Neural progenitor cell (in vitro differentiated cells): ENCODE measurements at regions not wholly inside any gene's neighbourhood (a gene's known extent, or its start where the extent isn't known, plus 50 kb on each side); places are given as distances from the start of the nearest gene placed in this dataset.

ENCODE experiments used
- DNase-seq: peaks from one replicate; pipeline ENCODE4 v3.0.0-alpha.2; 2016; ENCODE audit warnings: low spot score
- H2AFZ ChIP-seq: fragments of 200-600 bp; sonication (generic); replicated peaks from 2 replicates; pipeline ENCODE4 v1.6.1; 2016; ENCODE audit warnings: antibody characterized with exemption
- H3F3A ChIP-seq: fragments of 200-600 bp; sonication (generic); 2 replicates; pipeline ENCODE4 v1.6.1; 2016; ENCODE audit warnings: antibody characterized with exemption, low read depth
- H3K27ac ChIP-seq: fragments of 200-600 bp; sonication (generic); 2 replicates; pipeline ENCODE4 v1.5.1; 2016; ENCODE audit warnings: mild to moderate bottlenecking
- H3K27me3 ChIP-seq: fragments of 200-600 bp; sonication (generic); 2 replicates; pipeline ENCODE4 v1.6.1; 2016; ENCODE audit warnings: mild to moderate bottlenecking, moderate library complexity
- H3K36me3 ChIP-seq: fragments of 200-600 bp; sonication (generic); 2 replicates; pipeline ENCODE4 v1.5.1; 2016
- H3K4me1 ChIP-seq: fragments of 200-600 bp; sonication (generic); 2 replicates; pipeline ENCODE4 v1.6.1; 2016; ENCODE audit warnings: mixed run types
- H3K4me2 ChIP-seq: fragments of 200-600 bp; sonication (generic); 2 replicates; pipeline ENCODE4 v1.6.1; 2016
- H3K4me3 ChIP-seq: fragments of 200-600 bp; sonication (generic); 2 replicates; pipeline ENCODE4 v1.5.1; 2016
- H3K79me2 ChIP-seq: fragments of 200-600 bp; sonication (generic); 2 replicates; pipeline ENCODE4 v1.6.1; 2016; ENCODE audit warnings: low read depth
- H3K9ac ChIP-seq: fragments of 200-600 bp; sonication (generic); 2 replicates; pipeline ENCODE4 v1.6.1; 2016
- H3K9me3 ChIP-seq: fragments of 200-600 bp; sonication (generic); 2 replicates; pipeline ENCODE4 v1.5.1; 2016; ENCODE audit warnings: low read depth
- H4K20me1 ChIP-seq: fragments of 200-600 bp; sonication (generic); 2 replicates; pipeline ENCODE4 v1.6.1; 2016; ENCODE audit warnings: low read depth
- H3K27ac Mint-ChIP-seq: 3 replicates; pipeline ENCODE4 v1.8.0; 2021; ENCODE audit warnings: mixed read lengths
- H3K27me3 Mint-ChIP-seq: 2 replicates; pipeline ENCODE4 v1.8.0; 2022; ENCODE audit warnings: low read depth, mild to moderate bottlenecking, inconsistent platforms, moderate library complexity, mixed read lengths; ENCODE audit not compliant: insufficient read depth
- H3K36me3 Mint-ChIP-seq: 3 replicates; pipeline ENCODE4 v1.8.0; 2021; ENCODE audit warnings: mixed read lengths
- H3K4me1 Mint-ChIP-seq: 3 replicates; pipeline ENCODE4 v1.8.0; 2021; ENCODE audit warnings: mixed read lengths
- H3K4me3 Mint-ChIP-seq: 3 replicates; pipeline ENCODE4 v1.8.0; 2021; ENCODE audit warnings: mild to moderate bottlenecking, moderate library complexity, mixed read lengths
- H3K9me3 Mint-ChIP-seq: 3 replicates; pipeline ENCODE4 v1.8.0; 2020; ENCODE audit warnings: mixed read lengths
- EZH2 ChIP-seq: fragments of 200-600 bp; sonication (generic); IDR thresholded peaks from 2 replicates; pipeline ENCODE4 v1.6.1; 2017; ENCODE audit warnings: antibody characterized with exemption, mild to moderate bottlenecking, moderate library complexity
- EZH2phosphoT487 ChIP-seq: fragments of 200-600 bp; sonication (generic); IDR thresholded peaks from 2 replicates; pipeline ENCODE4 v1.6.1; 2017; ENCODE audit warnings: antibody characterized with exemption
- TF ChIP-seq, protein P1 (sequence below): fragments of 200-600 bp; sonication (generic); IDR thresholded peaks from 2 replicates; pipeline ENCODE4 v1.5.1; 2017; ENCODE audit warnings: antibody characterized with exemption, mild to moderate bottlenecking

DNA sequence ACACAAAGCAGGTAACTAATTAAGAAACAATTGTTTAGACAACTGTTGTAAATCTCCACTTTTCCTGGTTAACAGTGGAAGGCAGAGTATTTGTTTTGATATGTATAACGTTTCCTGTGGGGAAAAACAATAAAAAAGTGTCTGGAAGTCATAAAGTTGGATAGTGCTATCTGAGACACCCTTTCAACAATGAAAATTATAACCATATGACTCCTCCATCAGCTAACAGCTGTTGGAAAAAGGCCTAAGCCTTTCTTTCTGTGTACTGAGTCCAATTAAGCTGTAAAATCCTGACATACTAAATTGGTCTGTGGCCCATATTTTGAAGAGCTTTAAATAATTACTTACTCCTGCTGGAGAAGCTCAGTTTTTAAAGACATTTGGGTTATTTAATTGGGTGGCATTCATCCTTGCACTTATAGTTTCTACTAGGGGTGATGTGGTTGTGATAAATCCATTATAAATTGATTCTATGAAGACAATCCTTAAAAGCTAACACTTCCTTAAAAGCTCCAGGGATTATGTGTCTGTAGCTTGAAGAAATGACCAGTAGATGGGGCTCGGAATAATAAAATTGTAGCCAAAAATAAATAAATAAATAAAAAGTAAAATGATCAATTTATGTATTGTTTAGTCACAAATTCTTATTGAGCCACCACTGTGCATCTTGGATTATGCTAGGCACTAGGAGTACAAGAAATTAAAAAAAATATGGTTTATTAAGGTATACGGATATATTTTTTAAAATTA is 698.1 kb upstream of the NXPH2 start:
- Histone ChIP-seq H3K27ac (no peak overlapping the region), H3K79me2 (no peaks in the 10 kb centered on the region), H3K9me3 (no peaks in the 10 kb centered on the region), H2AFZ (no peak overlapping the region), H3K4me3 (no peak overlapping the region), H4K20me1 (no peaks in the 10 kb centered on the region), H3K36me3 (no peaks in the 10 kb centered on the region), H3K4me1 (peaks cover 22% of the 10 kb centered on the region), H3F3A (peaks cover 10% of the 10 kb centered on the region), H3K27me3 (no peaks in the 10 kb centered on the region), H3K4me2 (no peak overlapping the region), H3K9ac (no peak overlapping the region)
- no peak for DNase-seq
- H3K36me3 Mint-ChIP-seq: no peaks in the 10 kb centered on the region
- no peak for TF ChIP-seq EZH2phosphoT487
- no peak for TF ChIP-seq EZH2
- TF ChIP-seq, protein P1, sequence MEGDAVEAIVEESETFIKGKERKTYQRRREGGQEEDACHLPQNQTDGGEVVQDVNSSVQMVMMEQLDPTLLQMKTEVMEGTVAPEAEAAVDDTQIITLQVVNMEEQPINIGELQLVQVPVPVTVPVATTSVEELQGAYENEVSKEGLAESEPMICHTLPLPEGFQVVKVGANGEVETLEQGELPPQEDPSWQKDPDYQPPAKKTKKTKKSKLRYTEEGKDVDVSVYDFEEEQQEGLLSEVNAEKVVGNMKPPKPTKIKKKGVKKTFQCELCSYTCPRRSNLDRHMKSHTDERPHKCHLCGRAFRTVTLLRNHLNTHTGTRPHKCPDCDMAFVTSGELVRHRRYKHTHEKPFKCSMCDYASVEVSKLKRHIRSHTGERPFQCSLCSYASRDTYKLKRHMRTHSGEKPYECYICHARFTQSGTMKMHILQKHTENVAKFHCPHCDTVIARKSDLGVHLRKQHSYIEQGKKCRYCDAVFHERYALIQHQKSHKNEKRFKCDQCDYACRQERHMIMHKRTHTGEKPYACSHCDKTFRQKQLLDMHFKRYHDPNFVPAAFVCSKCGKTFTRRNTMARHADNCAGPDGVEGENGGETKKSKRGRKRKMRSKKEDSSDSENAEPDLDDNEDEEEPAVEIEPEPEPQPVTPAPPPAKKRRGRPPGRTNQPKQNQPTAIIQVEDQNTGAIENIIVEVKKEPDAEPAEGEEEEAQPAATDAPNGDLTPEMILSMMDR: peak; percentile 16
- H3K4me1 Mint-ChIP-seq: peaks cover 6% of the 10 kb centered on the region
- no peak overlapping the region for H3K4me3 Mint-ChIP-seq
- H3K9me3 Mint-ChIP-seq: peaks cover 2% of the 10 kb centered on the region
- H3K27ac Mint-ChIP-seq: no peak overlapping the region
- no peaks in the 10 kb centered on the region for H3K27me3 Mint-ChIP-seq

DNA sequence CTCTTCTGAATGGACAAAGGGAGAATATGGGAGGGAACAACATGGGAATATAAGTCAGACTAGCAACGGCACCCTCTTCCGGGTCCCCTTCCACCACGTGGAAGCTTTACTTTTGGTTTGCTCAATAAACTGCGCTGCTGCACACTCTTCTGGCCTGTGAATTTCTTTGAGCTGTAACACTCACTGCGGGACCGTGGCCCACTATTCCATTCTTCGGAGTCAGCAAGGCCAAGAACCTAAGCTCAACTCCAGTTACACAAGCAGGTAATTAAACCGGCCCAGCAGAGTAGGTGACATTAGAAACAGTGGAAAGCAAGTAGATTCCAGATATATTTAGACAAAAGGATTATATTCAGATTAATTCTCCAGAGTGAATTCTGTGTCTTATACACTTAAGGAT is 697.4 kb upstream of the NXPH2 start:
- H3K4me3 Mint-ChIP-seq: no peak overlapping the region
- H3K27ac ChIP-seq: no peak overlapping the region
- H3K4me2 ChIP-seq: no peak overlapping the region
- H3K27ac Mint-ChIP-seq: no peak overlapping the region
- no peaks in the 10 kb centered on the region for H3K9me3 ChIP-seq
- H3F3A ChIP-seq: peaks cover 10% of the 10 kb centered on the region
- TF ChIP-seq EZH2phosphoT487 (no peak), EZH2 (no peak)
- TF ChIP-seq, protein P1: no peak
- no peaks in the 10 kb centered on the region for H4K20me1 ChIP-seq
- DNase-seq: no peak
- H3K4me1 ChIP-seq: peaks cover 22% of the 10 kb centered on the region
- no peak overlapping the region for H2AFZ ChIP-seq
- no peaks in the 10 kb centered on the region for H3K36me3 ChIP-seq
- H3K4me1 Mint-ChIP-seq: peaks cover 6% of the 10 kb centered on the region
- no peaks in the 10 kb centered on the region for H3K36me3 Mint-ChIP-seq
- H3K9me3 Mint-ChIP-seq: peaks cover 2% of the 10 kb centered on the region
- H3K4me3 ChIP-seq: no peak overlapping the region
- H3K27me3 ChIP-seq: no peaks in the 10 kb centered on the region
- H3K27me3 Mint-ChIP-seq: no peaks in the 10 kb centered on the region
- no peaks in the 10 kb centered on the region for H3K79me2 ChIP-seq
- no peak overlapping the region for H3K9ac ChIP-seq

DNA sequence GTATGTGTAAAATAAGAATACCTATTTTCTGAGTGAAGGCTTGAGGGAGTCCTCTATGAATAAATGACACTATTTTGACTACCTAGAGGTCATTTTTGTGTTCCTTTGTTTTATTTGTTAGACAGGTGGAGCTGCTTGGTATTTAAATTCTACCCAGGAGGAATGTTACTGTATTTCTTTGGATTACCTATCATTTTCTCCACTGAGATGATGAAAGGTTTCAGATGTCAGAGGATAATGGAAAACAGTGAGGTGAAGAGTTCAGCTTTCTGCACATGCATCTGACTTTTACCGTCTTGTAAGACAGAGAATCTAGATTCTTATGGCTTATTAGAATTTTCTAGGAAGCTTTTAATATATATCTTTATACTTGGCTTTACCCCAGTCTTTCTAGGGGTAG is 689.8 kb upstream of the NXPH2 start:
- Histone ChIP-seq H3K4me2 (no peak overlapping the region), H3K9me3 (no peaks in the 10 kb centered on the region), H2AFZ (no peak overlapping the region), H3K4me3 (no peak overlapping the region), H3K4me1 (peaks cover 12% of the 10 kb centered on the region), H3K27ac (no peak overlapping the region), H3K27me3 (no peaks in the 10 kb centered on the region), H3K36me3 (no peaks in the 10 kb centered on the region), H4K20me1 (no peaks in the 10 kb centered on the region), H3K79me2 (no peaks in the 10 kb centered on the region), H3K9ac (no peak overlapping the region), H3F3A (no peaks in the 10 kb centered on the region)
- Mint-ChIP-seq H3K27ac (no peak overlapping the region), H3K4me1 (no peaks in the 10 kb centered on the region), H3K27me3 (no peaks in the 10 kb centered on the region), H3K36me3 (no peaks in the 10 kb centered on the region), H3K9me3 (no peaks in the 10 kb centered on the region), H3K4me3 (no peak overlapping the region)
- no peak for DNase-seq
- no peak for TF ChIP-seq EZH2
- TF ChIP-seq, protein P1: no peak
- no peak for TF ChIP-seq EZH2phosphoT487
